Vagina (tissue), 2 donors: ENCODE measurements at regions not wholly inside any gene's neighbourhood (a gene's known extent, or its start where the extent isn't known, plus 50 kb on each side); places are given as distances from the start of the nearest gene placed in this dataset.

Experiments used
- CTCF ChIP-seq, 3 experiments: fragments of 450-650 bp in 2 of 3; fragments of 200-600 bp in 1 of 3; sonication (generic) in 1 of 3; IDR thresholded peaks; one replicate each; pipeline ENCODE4 v1.5.1; 2017 to 2019; ENCODE audit warnings: antibody characterized with exemption in 3 of 3, mild to moderate bottlenecking in 2 of 3, moderate library complexity in 2 of 3
- POLR2A ChIP-seq, 2 donors: fragments of 450-650 bp; IDR thresholded peaks; one replicate each; pipeline ENCODE4 v1.6.1; 2017; ENCODE audit warnings: antibody characterized with exemption in 2 of 2, mild to moderate bottlenecking in 2 of 2, moderate library complexity in 2 of 2
- POLR2AphosphoS5 ChIP-seq, 2 donors: sonication (generic); formaldehyde crosslinking; IDR thresholded peaks; one replicate each; pipeline ENCODE4 v1.9.0; 2017; ENCODE audit warnings: antibody characterized with exemption in 2 of 2, mild to moderate bottlenecking in 2 of 2, low read depth in 1 of 2; ENCODE audit not compliant: insufficient read depth in 1 of 2

DNA sequence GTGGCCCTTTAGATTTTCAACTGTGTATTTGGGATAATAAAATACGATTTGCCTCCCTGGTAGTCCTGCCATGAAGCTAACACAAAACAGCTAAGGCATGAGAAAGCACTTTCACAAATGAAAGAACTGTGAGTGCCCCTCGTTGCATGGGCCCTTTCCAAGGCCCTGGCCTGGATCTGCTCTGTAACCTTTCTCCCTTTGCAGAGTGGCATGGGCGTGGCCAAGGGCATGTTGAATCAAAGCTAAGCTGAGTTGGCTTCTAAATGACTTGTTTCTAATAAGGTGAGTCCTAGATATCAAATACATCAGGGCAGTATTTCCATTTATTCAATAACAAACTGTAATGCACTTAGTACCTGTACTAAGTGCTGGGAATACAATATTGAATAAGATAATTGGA lies 78.7 kb upstream of the PTPN3 start:
- TF ChIP-seq CTCF (IDR thresholded peaks at IDR 0.05) = no peak
- TF ChIP-seq POLR2A (IDR thresholded peaks at IDR 0.05) = no peak
- TF ChIP-seq POLR2AphosphoS5 (IDR thresholded peaks at IDR 0.05; ENCODE audit: insufficient read depth in 1 of 2, low read depth in 1 of 2) = no peak
